Stimulated activated CD8-positive, alpha-beta memory T cell treated with anti-CD3 and anti-CD28 coated beads, Interleukin-7, amount 100 ng/mL, for 4 hours (primary cell): ENCODE measurements at regions not wholly inside any gene's neighbourhood (a gene's known extent, or its start where the extent isn't known, plus 50 kb on each side); places are given as distances from the start of the nearest gene placed in this dataset.

Experiments
- DNase-seq, 2 donors: peaks; one replicate each; pipeline ENCODE4 v3.0.0-alpha.2; 2020; ENCODE audit warnings: low read depth in 2 of 2

GRCh38 chr18:46294318-46294717 lies 190.1 kb downstream of the HAUS1 start:
- no peak for DNase-seq

GRCh38 chr18:46294751-46295150 lies 190.6 kb downstream of the HAUS1 start:
- DNase-seq = no peak

DNA sequence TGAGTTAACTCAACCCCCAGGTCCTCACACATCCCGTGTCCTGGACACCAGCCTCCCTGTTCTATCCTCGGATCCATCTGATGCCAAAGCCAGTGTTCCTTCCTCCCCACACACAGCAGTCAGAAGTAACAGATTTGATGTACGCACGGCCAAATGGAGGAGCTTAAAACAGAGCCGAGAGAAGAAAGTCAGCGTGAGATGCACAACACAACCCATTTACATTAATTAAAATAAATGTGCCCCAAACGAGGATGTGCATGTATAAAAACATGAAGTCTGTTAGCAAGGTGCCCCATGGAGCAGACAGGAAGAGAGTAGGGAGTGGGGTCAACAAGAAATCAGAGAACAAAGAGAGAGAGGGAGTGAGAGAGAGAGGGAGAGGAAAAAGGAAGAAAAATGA lies 191.2 kb downstream of the HAUS1 start:
- DNase-seq = no peak

- no peak for DNase-seq
These were observed 192.5 kb downstream of the HAUS1 start for GRCh38 chr18:46296656-46297055.

DNA sequence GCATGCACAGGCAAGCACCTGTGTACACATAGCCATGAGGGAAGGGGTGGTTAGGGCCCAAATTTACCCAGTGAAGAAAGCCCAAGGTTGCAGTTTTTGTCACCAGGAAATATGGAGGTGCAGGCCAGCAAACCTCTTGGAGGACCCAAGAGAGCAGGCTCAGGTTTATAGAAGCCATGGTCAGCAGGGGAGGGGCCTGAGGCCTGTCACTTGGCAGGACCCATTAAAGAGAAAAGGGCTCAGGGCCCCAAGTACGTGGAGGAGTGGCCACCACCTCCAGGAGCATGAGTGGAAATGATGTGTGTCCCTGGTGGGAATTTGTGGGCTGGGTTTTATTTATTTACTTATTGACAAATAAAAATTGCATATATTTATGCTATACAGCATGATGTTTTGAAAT lies 192.9 kb downstream of the HAUS1 start:
- no peak for DNase-seq

DNA sequence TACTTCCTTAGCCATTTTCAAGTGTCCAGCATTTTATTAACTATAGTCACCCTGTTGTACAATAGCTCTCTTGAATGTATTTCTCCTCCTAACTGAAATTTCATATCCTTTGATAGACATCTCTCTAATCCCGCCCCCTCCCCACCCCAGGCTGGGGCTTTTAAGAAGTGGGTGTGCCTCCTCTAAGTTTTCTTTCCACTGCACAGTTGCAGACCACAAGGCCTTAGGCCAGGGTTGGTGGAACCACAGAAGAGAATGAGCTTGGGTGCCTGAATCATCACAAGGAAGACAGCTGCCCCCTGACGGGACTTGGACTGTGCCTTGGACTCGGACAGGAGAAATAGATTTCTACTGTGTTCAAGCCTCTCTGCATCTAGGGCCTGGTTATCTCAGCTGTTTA lies 193.4 kb downstream of the HAUS1 start:
- DNase-seq = no peak

DNA sequence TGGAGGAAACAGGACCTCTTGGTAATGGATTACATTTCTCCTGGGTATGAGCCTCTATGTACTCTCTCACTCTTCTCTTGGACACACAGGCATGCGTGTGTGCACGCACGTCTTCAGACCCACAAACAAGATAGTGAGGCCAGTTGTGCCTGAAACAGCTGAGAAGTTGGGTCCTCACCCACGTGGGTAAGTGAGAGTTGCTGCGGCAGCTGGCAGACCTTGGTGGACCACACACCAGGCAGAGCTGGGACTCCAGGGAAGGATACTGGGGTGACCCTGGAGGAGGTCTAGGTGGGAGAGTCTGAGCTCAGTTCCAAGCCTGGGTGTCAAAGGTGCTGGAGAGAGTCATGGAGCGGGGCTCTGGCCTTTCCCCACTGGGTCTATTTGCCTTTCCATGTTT lies 194.3 kb downstream of the HAUS1 start:
- no peak for DNase-seq

DNA sequence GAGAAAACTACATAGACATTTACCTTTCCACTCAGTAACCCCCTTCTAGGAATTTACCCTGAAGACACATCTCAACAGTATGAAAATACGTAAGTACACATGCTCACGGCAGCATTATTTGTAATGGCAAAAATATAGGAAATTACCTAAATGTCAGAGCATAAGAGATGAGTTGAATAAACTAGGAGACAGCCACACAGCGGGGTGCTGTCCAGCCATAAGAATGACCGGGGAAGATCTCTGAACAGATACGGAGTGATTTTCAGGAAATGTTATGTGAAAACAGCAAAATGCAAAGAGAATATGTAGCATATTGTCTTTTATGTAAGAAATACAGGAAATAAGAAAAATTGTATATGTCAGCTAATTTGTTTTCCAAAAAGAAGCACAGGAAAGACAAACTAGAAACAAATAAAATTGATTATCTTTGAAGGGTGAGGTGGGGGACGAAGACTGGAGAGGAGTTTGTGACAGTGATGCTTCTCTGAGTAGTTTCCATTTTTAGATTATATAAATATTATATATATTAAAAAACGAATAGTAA lies 195.4 kb downstream of the HAUS1 start:
- DNase-seq = no peak

DNA sequence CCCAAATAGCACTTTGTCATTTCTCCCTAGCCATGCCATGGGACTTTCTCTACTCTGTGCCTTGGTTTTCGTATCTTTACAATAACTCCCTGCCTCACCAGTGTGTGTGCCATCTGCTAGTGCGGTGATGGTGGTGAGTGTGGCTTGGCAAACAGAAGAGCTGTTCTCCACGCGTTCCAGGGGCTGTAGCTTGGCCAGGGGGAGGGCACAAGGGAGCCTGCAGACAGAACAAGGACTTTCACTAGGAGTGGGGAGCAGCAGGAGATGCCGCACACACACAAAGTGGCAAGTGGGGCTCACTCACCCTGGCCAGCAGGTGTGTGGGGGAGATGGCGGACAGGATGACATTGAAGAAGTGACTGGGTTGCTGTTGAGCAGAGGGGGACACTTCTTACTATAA lies 196.9 kb downstream of the HAUS1 start:
- no peak for DNase-seq

GRCh38 chr18:46301571-46301970 lies 197.4 kb downstream of the HAUS1 start:
- DNase-seq = no peak

DNA sequence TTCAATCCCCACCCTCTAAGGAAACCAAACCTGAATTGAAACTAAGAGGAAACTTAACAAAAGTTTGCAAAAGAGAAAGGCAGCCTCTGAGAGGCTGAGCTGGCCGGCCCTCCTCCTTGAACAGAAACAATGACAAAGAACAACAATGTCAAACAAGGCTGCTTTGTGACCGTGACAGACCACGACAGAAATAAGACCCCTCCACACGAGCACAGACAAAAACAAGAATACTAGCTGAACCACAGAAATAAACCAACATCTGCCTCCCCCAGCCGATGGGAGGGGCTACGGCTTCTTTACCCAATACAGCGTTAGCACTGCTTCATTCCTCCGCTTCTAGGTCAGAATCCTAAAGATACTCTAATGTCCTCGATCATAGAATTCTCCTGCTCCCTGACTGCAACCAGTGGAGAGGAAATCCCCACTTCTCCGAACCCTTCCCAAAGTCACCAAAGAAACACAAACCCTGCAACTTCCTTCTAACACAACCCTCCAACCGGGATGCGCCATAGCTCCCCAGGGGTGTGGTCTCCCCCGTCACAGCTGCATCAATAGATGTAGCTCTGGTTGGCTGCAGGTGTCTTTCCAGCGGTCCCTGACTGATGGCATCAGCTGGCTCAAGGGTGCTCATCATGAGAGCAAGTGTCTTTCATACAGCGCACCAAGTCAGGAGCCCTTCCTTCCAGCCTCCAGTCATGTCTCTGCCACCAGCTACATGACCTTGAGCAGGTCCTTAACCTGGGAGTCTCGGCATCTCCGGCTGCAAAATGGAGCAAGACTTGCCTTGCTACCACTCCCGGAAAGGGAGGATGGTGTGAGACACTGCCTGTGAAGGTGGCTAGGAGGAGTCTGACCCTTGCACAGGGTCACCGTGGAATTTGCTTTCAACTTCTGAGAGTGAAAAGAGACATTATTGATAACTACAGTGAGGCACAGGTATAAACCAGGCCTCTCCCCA lies 198.6 kb downstream of the HAUS1 start:
- no peak for DNase-seq

GRCh38 chr18:46310258-46310657 lies 206.1 kb downstream of the HAUS1 start:
- DNase-seq = no peak

- no peak for DNase-seq
These were observed 206.6 kb downstream of the HAUS1 start for GRCh38 chr18:46310675-46311345.

- no peak for DNase-seq
These were observed 207.3 kb downstream of the HAUS1 start for GRCh38 chr18:46311491-46311890.

- DNase-seq = no peak
These were observed 208.0 kb downstream of the HAUS1 start for GRCh38 chr18:46312221-46312620.

DNA sequence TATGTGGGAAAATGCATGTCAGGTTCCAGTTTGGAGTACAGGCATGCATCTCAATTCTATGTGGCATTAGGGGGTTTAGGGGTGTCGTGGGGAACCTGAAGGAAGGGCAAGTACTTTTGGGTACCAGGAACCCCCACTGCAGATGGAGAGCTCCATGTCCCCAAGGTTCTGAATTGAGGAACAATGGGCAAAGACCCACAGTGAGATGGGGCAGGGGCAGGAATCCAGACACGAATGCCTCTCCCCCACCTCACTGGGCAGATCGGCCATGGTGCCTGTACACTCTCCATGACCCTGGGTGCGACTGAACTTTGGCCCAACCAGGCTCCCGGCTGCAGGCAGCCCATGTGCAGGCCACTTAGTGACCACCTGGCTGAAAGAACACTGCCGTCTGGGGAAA lies 209.3 kb downstream of the HAUS1 start:
- no peak for DNase-seq

- no peak for DNase-seq
These were observed 209.8 kb downstream of the HAUS1 start for GRCh38 chr18:46314011-46314410.

GRCh38 chr18:46315161-46315560 lies 211.0 kb downstream of the HAUS1 start:
- DNase-seq = no peak

- DNase-seq = no peak
These were observed 214.2 kb downstream of the HAUS1 start for GRCh38 chr18:46318356-46318755.

GRCh38 chr18:46319783-46320182 lies 215.6 kb downstream of the HAUS1 start:
- no peak for DNase-seq

- no peak for DNase-seq
These were observed 216.1 kb downstream of the HAUS1 start for GRCh38 chr18:46320297-46320696.

- no peak for DNase-seq
These were observed 216.9 kb downstream of the HAUS1 start for GRCh38 chr18:46320928-46321711.
